ENCODE measurements at regions not wholly inside any gene's neighbourhood (a gene's known extent, or its start where the extent isn't known, plus 50 kb on each side); places are given as distances from the start of the nearest gene placed in this dataset.

- Histone ChIP-seq H3K27me3 (ENCODE audit: control insufficient read depth, insufficient read depth, low read length) (peaks cover 16% of the 10 kb centered on the region), H3K4me3 (ENCODE audit: low read depth, low read length) (no peak overlapping the region), H3K36me3 (ENCODE audit: control insufficient read depth, insufficient read depth, low read length) (no peaks in the 10 kb centered on the region)
- no peak for DNase-seq (ENCODE audit: low read depth)
- no peak for TF ChIP-seq CTCF (IDR thresholded peaks at IDR 0.05; ENCODE audit: insufficient read depth, low read length, poor library complexity, severe bottlenecking)
Observed at GRCh38 chr11:10387206-10388083, 67.6 kb upstream of the AMPD3 start.

- Histone ChIP-seq H3K27me3 (ENCODE audit: control insufficient read depth, insufficient read depth, low read length) (peaks cover 16% of the 10 kb centered on the region), H3K36me3 (ENCODE audit: control insufficient read depth, insufficient read depth, low read length) (no peaks in the 10 kb centered on the region), H3K4me3 (ENCODE audit: low read depth, low read length) (no peak overlapping the region)
- no peak for DNase-seq (ENCODE audit: low read depth)
- TF ChIP-seq CTCF (IDR thresholded peaks at IDR 0.05; ENCODE audit: insufficient read depth, low read length, poor library complexity, severe bottlenecking), result no peak
Observed at GRCh38 chr11:10388101-10388500, 67.0 kb upstream of the AMPD3 start.

- Histone ChIP-seq H3K4me3 (ENCODE audit: low read depth, low read length) (no peak overlapping the region), H3K27me3 (ENCODE audit: control insufficient read depth, insufficient read depth, low read length) (peaks cover 16% of the 10 kb centered on the region), H3K36me3 (ENCODE audit: control insufficient read depth, insufficient read depth, low read length) (no peaks in the 10 kb centered on the region)
- no peak for TF ChIP-seq CTCF (IDR thresholded peaks at IDR 0.05; ENCODE audit: insufficient read depth, low read length, poor library complexity, severe bottlenecking)
- DNase-seq (ENCODE audit: low read depth), result no peak
Observed at GRCh38 chr11:10388574-10388973, 66.5 kb upstream of the AMPD3 start.

GRCh38 chr11:10390375-10390774 is 64.7 kb upstream of the AMPD3 start:
- Histone ChIP-seq H3K4me3 (ENCODE audit: low read depth, low read length) (no peak overlapping the region), H3K27me3 (ENCODE audit: control insufficient read depth, insufficient read depth, low read length) (peaks cover 16% of the 10 kb centered on the region), H3K36me3 (ENCODE audit: control insufficient read depth, insufficient read depth, low read length) (no peaks in the 10 kb centered on the region)
- TF ChIP-seq CTCF (IDR thresholded peaks at IDR 0.05; ENCODE audit: insufficient read depth, low read length, poor library complexity, severe bottlenecking), result no peak
- DNase-seq (ENCODE audit: low read depth), result no peak

- Histone ChIP-seq H3K27me3 (ENCODE audit: control insufficient read depth, insufficient read depth, low read length) (peaks cover 10% of the 10 kb centered on the region), H3K36me3 (ENCODE audit: control insufficient read depth, insufficient read depth, low read length) (no peaks in the 10 kb centered on the region), H3K4me3 (ENCODE audit: low read depth, low read length) (no peak overlapping the region)
- TF ChIP-seq CTCF (IDR thresholded peaks at IDR 0.05; ENCODE audit: insufficient read depth, low read length, poor library complexity, severe bottlenecking), result no peak
- DNase-seq (ENCODE audit: low read depth), result no peak
Observed at GRCh38 chr11:10392095-10393079, 62.7 kb upstream of the AMPD3 start.
